ENCODE measurements at regions not wholly inside any gene's neighbourhood (a gene's known extent, or its start where the extent isn't known, plus 50 kb on each side); places are given as distances from the start of the nearest gene placed in this dataset.

DNA sequence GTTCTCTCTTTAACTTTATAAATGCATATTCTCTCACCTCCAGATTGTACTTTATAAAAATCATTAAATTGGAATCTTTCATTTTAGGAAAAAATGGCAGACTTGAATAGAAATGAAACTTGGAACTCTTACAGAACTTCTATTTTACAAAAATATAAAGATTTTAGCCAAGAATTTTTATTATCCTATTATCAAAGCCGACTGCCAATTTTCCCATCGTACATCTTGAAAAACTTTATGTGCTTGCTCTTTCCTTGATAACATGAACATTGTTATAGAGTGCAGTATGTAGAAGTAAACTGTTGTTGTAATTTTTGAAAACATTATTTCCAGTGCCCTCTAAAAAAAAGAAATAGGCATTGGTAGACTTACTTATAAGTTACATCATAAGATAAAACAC, 475.7 kb upstream of the REG3G start:
- no peak overlapping the region for H3K4me2 ChIP-seq (ENCODE audit: low read length)
- no peaks in the 10 kb centered on the region for H3K9me3 ChIP-seq (ENCODE audit: low read length)
- no peaks in the 10 kb centered on the region for H3K4me1 ChIP-seq (ENCODE audit: insufficient read depth, low read length, severe bottlenecking)
- no peaks in the 10 kb centered on the region for H3K9me2 ChIP-seq (ENCODE audit: low read depth, low read length)
- H3F3A ChIP-seq (ENCODE audit: insufficient read depth, low read length) = no peaks in the 10 kb centered on the region
- no peak overlapping the region for H3K4me3 ChIP-seq (ENCODE audit: low read depth, low read length, poor library complexity, severe bottlenecking)
- H3K36me3 ChIP-seq (ENCODE audit: insufficient read depth, low read length) = no peaks in the 10 kb centered on the region
- TF ChIP-seq, protein P1, sequence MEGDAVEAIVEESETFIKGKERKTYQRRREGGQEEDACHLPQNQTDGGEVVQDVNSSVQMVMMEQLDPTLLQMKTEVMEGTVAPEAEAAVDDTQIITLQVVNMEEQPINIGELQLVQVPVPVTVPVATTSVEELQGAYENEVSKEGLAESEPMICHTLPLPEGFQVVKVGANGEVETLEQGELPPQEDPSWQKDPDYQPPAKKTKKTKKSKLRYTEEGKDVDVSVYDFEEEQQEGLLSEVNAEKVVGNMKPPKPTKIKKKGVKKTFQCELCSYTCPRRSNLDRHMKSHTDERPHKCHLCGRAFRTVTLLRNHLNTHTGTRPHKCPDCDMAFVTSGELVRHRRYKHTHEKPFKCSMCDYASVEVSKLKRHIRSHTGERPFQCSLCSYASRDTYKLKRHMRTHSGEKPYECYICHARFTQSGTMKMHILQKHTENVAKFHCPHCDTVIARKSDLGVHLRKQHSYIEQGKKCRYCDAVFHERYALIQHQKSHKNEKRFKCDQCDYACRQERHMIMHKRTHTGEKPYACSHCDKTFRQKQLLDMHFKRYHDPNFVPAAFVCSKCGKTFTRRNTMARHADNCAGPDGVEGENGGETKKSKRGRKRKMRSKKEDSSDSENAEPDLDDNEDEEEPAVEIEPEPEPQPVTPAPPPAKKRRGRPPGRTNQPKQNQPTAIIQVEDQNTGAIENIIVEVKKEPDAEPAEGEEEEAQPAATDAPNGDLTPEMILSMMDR (IDR thresholded peaks at IDR 0.05; ENCODE audit: low read length) = no peak
- TF ChIP-seq EZH2 (IDR thresholded peaks at IDR 0.05; ENCODE audit: borderline replicate concordance, low read length) = no peak
- no peaks in the 10 kb centered on the region for H4K20me1 ChIP-seq (ENCODE audit: insufficient read depth, low read length)
- H3K9ac ChIP-seq (ENCODE audit: low read length) = no peak overlapping the region
- H2AFZ ChIP-seq (ENCODE audit: low read length) = no peak overlapping the region
- no peaks in the 10 kb centered on the region for H3K79me2 ChIP-seq (ENCODE audit: insufficient read depth, low read length)
- no peaks in the 10 kb centered on the region for H3K27me3 ChIP-seq (ENCODE audit: insufficient read depth, low read length)
- no peak overlapping the region for H3K27ac ChIP-seq (ENCODE audit: low read depth, low read length, poor library complexity, severe bottlenecking)

DNA sequence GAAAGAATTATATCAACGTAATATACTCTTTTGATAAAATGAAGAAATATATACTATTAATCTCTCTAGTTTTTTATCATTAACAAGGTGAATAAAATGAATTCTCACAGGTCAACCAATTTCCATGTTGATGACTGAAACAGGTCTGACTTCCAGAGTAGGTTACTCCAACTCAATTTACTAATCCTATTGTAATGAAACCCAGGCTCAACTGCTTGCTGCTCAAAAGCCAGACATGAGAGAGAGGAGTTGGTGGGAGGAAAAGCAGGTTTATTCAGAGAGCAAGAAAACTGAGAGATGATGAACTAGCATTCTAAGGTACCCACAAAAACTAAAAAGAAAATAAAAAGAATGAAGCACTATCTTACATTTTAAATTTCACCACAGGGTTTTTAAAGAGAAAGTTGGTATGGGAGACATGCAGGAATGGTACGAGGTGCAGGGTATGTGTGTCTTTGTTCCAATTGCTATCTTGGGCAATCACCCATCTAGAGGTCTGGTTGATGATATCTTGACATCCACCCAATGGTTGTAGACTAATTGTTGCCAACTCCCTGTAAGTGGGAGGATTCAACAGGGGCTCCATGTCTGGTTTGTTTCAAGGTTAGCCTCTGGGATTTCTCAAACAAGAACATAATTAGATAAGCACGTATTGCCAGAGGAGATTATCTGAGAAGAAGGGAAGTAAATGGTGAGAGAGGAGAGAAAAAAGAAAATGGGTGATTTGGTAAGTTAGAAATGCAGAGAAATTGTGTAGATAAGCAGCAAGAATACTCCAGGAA, 471.4 kb upstream of the REG3G start:
- no peak for TF ChIP-seq EZH2 (IDR thresholded peaks at IDR 0.05; ENCODE audit: borderline replicate concordance, low read length)
- TF ChIP-seq, protein P1 (IDR thresholded peaks at IDR 0.05; ENCODE audit: low read length) = no peak

DNA sequence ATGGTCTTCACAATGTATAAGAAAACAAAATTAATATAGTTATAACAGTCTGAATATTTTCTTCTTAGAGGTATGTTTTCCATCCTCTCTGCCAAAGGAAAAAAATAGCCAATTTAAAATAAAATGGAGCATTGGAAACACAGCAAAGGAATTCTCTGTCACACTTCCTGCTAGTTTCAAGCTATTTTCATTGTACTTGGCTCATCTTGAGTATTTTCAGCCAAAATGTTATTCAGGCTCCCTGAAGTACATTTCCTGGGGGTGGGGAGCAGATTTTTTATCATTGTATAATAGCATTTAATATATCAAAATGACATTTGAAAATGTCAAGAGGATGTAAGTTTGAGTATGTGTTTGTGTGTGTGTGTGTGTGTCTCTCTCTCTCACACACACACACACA, 463.6 kb upstream of the REG3G start:
- Histone ChIP-seq H3K27ac (ENCODE audit: low read depth, low read length, poor library complexity, severe bottlenecking) (no peak overlapping the region), H3F3A (ENCODE audit: insufficient read depth, low read length) (no peaks in the 10 kb centered on the region)

More for the DNA sequence above, 471.4 kb upstream of the REG3G start:
- H3K27me3 ChIP-seq (ENCODE audit: insufficient read depth, low read length) = no peaks in the 10 kb centered on the region
- no peaks in the 10 kb centered on the region for H3F3A ChIP-seq (ENCODE audit: insufficient read depth, low read length)
- H3K36me3 ChIP-seq (ENCODE audit: insufficient read depth, low read length) = no peaks in the 10 kb centered on the region
- no peak overlapping the region for H3K27ac ChIP-seq (ENCODE audit: low read depth, low read length, poor library complexity, severe bottlenecking)
- H4K20me1 ChIP-seq (ENCODE audit: insufficient read depth, low read length) = no peaks in the 10 kb centered on the region
- H3K79me2 ChIP-seq (ENCODE audit: insufficient read depth, low read length) = no peaks in the 10 kb centered on the region
- no peaks in the 10 kb centered on the region for H3K9me2 ChIP-seq (ENCODE audit: low read depth, low read length)
- no peaks in the 10 kb centered on the region for H3K9me3 ChIP-seq (ENCODE audit: low read length)
- H3K4me1 ChIP-seq (ENCODE audit: insufficient read depth, low read length, severe bottlenecking) = no peaks in the 10 kb centered on the region
- no peak overlapping the region for H3K9ac ChIP-seq (ENCODE audit: low read length)
- H2AFZ ChIP-seq (ENCODE audit: low read length) = no peak overlapping the region
- H3K4me2 ChIP-seq (ENCODE audit: low read length) = no peak overlapping the region
- no peak overlapping the region for H3K4me3 ChIP-seq (ENCODE audit: low read depth, low read length, poor library complexity, severe bottlenecking)

More for the DNA sequence above, 463.6 kb upstream of the REG3G start:
- Histone ChIP-seq H3K9me2 (ENCODE audit: low read depth, low read length) (no peaks in the 10 kb centered on the region), H4K20me1 (ENCODE audit: insufficient read depth, low read length) (no peaks in the 10 kb centered on the region), H3K4me3 (ENCODE audit: low read depth, low read length, poor library complexity, severe bottlenecking) (no peak overlapping the region), H2AFZ (ENCODE audit: low read length) (no peak overlapping the region), H3K4me1 (ENCODE audit: insufficient read depth, low read length, severe bottlenecking) (no peaks in the 10 kb centered on the region), H3K27me3 (ENCODE audit: insufficient read depth, low read length) (no peaks in the 10 kb centered on the region), H3K9me3 (ENCODE audit: low read length) (no peaks in the 10 kb centered on the region), H3K36me3 (ENCODE audit: insufficient read depth, low read length) (no peaks in the 10 kb centered on the region), H3K9ac (ENCODE audit: low read length) (no peak overlapping the region), H3K4me2 (ENCODE audit: low read length) (no peak overlapping the region), H3K79me2 (ENCODE audit: insufficient read depth, low read length) (no peaks in the 10 kb centered on the region)
- no peak for TF ChIP-seq EZH2 (IDR thresholded peaks at IDR 0.05; ENCODE audit: borderline replicate concordance, low read length)
- TF ChIP-seq, protein P1 (IDR thresholded peaks at IDR 0.05; ENCODE audit: low read length) = no peak

All from OCI-LY1 (cell line).